C4-2B (cell line): ENCODE measurements at regions not wholly inside any gene's neighbourhood (a gene's known extent, or its start where the extent isn't known, plus 50 kb on each side); places are given as distances from the start of the nearest gene placed in this dataset.
"Not testable (repeated sequence)": the region's sequence is repeated elsewhere in the genome, so short reads cannot be mapped to it uniquely, and the experiment has no call there.

Experiments used
- H3K27ac ChIP-seq: fragments of 450-650 bp; 2 replicates; pipeline ENCODE4 v1.5.1; 2017
- ZFX ChIP-seq: fragments of 450-650 bp; IDR thresholded peaks from 2 replicates; pipeline ENCODE4 v1.6.1; 2017
- TF ChIP-seq, protein P1 (sequence below): fragments of 450-650 bp; conservative IDR thresholded peaks from 2 replicates; pipeline ENCODE4 v1.5.1; 2017; ENCODE audit warnings: mild to moderate bottlenecking

GRCh38 chr3:171977860-171978259, 61.5 kb upstream of the FNDC3B start:
- no peak overlapping the region for H3K27ac ChIP-seq

GRCh38 chr3:171978390-171978789, 61.0 kb upstream of the FNDC3B start:
- H3K27ac ChIP-seq: no peak overlapping the region
- TF ChIP-seq, protein P1, sequence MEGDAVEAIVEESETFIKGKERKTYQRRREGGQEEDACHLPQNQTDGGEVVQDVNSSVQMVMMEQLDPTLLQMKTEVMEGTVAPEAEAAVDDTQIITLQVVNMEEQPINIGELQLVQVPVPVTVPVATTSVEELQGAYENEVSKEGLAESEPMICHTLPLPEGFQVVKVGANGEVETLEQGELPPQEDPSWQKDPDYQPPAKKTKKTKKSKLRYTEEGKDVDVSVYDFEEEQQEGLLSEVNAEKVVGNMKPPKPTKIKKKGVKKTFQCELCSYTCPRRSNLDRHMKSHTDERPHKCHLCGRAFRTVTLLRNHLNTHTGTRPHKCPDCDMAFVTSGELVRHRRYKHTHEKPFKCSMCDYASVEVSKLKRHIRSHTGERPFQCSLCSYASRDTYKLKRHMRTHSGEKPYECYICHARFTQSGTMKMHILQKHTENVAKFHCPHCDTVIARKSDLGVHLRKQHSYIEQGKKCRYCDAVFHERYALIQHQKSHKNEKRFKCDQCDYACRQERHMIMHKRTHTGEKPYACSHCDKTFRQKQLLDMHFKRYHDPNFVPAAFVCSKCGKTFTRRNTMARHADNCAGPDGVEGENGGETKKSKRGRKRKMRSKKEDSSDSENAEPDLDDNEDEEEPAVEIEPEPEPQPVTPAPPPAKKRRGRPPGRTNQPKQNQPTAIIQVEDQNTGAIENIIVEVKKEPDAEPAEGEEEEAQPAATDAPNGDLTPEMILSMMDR: no peak
- TF ChIP-seq ZFX: no peak

More at GRCh38 chr3:171977860-171978259, 61.5 kb upstream of the FNDC3B start:
- no peak for TF ChIP-seq ZFX
- TF ChIP-seq, protein P1: no peak

DNA sequence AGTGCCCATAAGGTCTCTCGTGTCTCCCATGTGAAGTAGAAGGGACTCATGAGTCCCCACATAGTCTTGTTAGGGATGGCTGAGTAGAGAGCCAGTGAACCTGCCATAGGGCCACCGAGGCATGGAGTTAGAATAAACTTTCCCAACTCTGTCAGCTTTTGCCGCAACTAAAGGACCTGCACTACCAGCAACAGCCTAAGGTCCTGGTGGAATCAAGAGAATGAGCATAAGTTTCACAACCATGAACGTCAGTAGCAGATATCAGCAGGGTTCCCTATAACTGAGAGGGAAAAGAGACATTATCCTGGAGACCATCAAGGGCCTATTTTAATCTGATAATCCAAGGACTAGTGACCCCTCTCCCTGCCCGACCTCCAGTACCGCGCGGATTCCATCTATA, 60.3 kb upstream of the FNDC3B start:
- H3K27ac ChIP-seq: no peak overlapping the region
- no peak for TF ChIP-seq ZFX
- TF ChIP-seq, protein P1: no peak

DNA sequence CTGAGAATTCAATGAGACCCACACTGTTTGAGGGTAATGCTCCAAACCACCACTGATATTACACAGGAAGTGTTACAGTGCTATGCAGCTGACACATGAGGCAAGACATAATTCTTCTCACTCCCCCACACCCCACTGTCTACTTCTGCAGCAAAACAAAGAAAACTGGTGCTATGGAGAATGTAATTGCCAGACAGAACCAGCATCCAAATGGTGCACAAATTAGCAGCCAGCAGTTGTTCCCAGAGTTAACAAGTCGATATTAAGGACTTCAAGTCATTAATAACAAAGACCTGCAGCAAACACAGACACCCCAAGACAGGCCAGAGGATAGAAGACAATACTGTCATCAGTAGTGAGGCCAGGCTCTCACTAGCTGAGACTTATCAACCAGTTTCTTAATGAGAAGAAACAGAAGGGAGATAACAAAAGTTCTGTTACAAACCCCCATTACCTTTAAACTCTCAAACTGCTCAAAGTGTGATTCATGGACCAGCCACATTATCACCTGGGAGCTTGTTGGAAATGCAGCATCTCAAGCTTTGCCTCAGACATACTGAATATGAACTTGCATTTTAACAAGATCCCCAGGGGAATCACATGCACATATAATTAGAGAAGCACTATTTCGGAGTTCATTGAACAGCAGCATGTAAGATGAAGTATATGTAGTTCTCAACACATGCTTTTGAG, 58.7 kb upstream of the FNDC3B start:
- TF ChIP-seq ZFX: no peak
- TF ChIP-seq, protein P1: no peak
- no peak overlapping the region for H3K27ac ChIP-seq

GRCh38 chr3:171981271-171981605, 58.1 kb upstream of the FNDC3B start:
- H3K27ac ChIP-seq: no peak overlapping the region
- TF ChIP-seq, protein P1: no peak
- no peak for TF ChIP-seq ZFX

- TF ChIP-seq, protein P1: no peak
- TF ChIP-seq ZFX: no peak
- no peak overlapping the region for H3K27ac ChIP-seq
These were observed 56.5 kb upstream of the FNDC3B start for GRCh38 chr3:171982828-171983227.

GRCh38 chr3:171983685-171984084, 55.7 kb upstream of the FNDC3B start:
- not testable (repeated sequence) for H3K27ac ChIP-seq

DNA sequence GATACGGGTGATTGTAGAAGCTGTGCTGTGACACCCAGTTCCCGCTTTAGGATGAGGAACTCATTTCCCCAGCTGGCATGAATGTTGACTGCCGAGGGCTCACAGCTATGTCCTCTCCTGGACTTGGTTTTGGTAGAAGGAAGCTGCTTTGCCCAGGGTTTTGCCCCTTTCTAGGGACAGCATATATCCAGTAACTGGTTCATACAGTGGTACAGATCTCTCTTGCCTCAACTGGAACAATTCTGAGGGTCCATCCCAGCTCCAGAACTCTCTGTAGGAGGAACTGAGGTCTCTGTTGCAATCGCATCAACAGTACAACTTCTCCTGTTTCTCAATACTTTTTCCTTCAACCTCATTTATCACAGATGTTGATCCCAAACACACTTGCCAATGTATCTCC, 54.5 kb upstream of the FNDC3B start:
- TF ChIP-seq, protein P1: no peak
- no peak for TF ChIP-seq ZFX
- H3K27ac ChIP-seq: no peak overlapping the region
